ENCODE measurements at regions not wholly inside any gene's neighbourhood (a gene's known extent, or its start where the extent isn't known, plus 50 kb on each side); places are given as distances from the start of the nearest gene placed in this dataset.

DNA sequence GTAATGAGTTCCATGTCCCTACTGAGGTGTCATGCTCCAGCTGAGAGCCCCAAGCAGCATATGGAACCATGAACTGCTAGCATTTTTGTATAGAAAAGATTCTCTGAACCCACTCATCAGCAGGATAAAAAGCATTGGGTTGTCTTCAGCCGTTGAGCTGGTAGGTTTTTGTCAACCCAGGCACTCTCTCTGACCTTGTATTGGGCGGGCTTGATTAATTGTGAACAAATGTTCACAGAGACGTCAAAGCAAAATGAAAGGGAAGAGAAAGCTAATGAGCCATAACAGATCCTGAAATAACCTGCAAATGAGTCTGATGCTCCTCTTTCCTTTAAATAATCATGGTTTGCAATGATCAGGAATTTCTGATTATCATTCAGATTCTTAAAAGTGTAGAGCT, 924.7 kb upstream of the CELF2 start:
- Histone ChIP-seq H3F3A (ENCODE audit: insufficient read depth, low read length) (no peaks in the 10 kb centered on the region), H2AFZ (ENCODE audit: low read length) (no peak overlapping the region), H3K4me2 (ENCODE audit: low read length) (no peak overlapping the region), H3K4me3 (ENCODE audit: low read depth, low read length, poor library complexity, severe bottlenecking) (no peak overlapping the region), H3K36me3 (ENCODE audit: insufficient read depth, low read length) (no peaks in the 10 kb centered on the region), H4K20me1 (ENCODE audit: insufficient read depth, low read length) (no peaks in the 10 kb centered on the region), H3K4me1 (ENCODE audit: insufficient read depth, low read length, severe bottlenecking) (no peaks in the 10 kb centered on the region), H3K27ac (ENCODE audit: low read depth, low read length, poor library complexity, severe bottlenecking) (no peak overlapping the region), H3K9ac (ENCODE audit: low read length) (no peak overlapping the region), H3K79me2 (ENCODE audit: insufficient read depth, low read length) (no peaks in the 10 kb centered on the region), H3K9me2 (ENCODE audit: low read depth, low read length) (no peaks in the 10 kb centered on the region), H3K9me3 (ENCODE audit: low read length) (no peaks in the 10 kb centered on the region), H3K27me3 (ENCODE audit: insufficient read depth, low read length) (no peaks in the 10 kb centered on the region)
- TF ChIP-seq, protein P1, sequence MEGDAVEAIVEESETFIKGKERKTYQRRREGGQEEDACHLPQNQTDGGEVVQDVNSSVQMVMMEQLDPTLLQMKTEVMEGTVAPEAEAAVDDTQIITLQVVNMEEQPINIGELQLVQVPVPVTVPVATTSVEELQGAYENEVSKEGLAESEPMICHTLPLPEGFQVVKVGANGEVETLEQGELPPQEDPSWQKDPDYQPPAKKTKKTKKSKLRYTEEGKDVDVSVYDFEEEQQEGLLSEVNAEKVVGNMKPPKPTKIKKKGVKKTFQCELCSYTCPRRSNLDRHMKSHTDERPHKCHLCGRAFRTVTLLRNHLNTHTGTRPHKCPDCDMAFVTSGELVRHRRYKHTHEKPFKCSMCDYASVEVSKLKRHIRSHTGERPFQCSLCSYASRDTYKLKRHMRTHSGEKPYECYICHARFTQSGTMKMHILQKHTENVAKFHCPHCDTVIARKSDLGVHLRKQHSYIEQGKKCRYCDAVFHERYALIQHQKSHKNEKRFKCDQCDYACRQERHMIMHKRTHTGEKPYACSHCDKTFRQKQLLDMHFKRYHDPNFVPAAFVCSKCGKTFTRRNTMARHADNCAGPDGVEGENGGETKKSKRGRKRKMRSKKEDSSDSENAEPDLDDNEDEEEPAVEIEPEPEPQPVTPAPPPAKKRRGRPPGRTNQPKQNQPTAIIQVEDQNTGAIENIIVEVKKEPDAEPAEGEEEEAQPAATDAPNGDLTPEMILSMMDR (IDR thresholded peaks at IDR 0.05; ENCODE audit: low read length), result no peak
- TF ChIP-seq EZH2 (IDR thresholded peaks at IDR 0.05; ENCODE audit: borderline replicate concordance, low read length), result no peak

DNA sequence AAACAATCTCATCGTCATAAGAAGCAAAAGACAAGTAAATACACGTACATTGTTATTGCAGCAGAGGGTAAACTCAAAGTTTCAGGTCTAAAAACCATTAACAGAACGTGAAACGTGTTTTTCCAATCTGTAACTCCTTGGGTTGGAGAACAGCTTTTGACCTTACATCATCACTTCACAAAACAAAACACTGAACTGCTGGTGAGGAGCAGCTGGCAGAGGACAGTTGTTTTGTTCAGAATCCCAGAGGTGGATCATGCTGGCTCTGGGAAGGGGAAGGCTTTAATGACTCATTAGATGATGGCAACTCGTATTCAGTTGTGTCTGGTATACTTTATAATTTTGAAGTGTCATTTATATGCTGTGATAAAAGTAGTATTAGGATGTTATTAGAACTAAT, 923.0 kb upstream of the CELF2 start:
- Histone ChIP-seq H3K9me3 (ENCODE audit: low read length) (no peaks in the 10 kb centered on the region), H3K27me3 (ENCODE audit: insufficient read depth, low read length) (no peaks in the 10 kb centered on the region)

DNA sequence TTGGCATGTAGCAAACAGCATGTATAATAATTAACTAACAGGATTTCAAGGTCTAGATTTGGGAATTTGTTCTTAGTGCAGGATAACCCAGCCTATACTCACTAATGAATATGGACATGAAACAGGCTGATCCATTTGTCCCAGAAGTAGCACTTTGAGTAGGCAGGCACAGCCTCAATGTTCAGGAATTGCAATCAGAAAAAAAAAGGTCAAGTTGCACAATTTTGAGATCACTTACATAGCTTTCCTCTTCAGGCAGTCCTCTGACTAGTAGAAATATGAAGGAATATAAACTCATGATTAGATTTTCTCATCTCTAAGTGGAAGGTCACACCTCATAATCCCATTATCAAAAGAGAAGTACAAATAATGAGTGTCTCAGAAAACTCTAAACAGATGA, 921.4 kb upstream of the CELF2 start:
- no peak overlapping the region for H3K9ac ChIP-seq (ENCODE audit: low read length)
- H3K9me2 ChIP-seq (ENCODE audit: low read depth, low read length), result no peaks in the 10 kb centered on the region
- H3K4me2 ChIP-seq (ENCODE audit: low read length), result no peak overlapping the region
- H3K9me3 ChIP-seq (ENCODE audit: low read length), result no peaks in the 10 kb centered on the region
- no peak overlapping the region for H2AFZ ChIP-seq (ENCODE audit: low read length)
- H3F3A ChIP-seq (ENCODE audit: insufficient read depth, low read length), result no peaks in the 10 kb centered on the region
- no peak for TF ChIP-seq EZH2 (IDR thresholded peaks at IDR 0.05; ENCODE audit: borderline replicate concordance, low read length)
- TF ChIP-seq, protein P1 (IDR thresholded peaks at IDR 0.05; ENCODE audit: low read length), result no peak
- no peaks in the 10 kb centered on the region for H3K36me3 ChIP-seq (ENCODE audit: insufficient read depth, low read length)
- H3K4me3 ChIP-seq (ENCODE audit: low read depth, low read length, poor library complexity, severe bottlenecking), result no peak overlapping the region
- H3K27me3 ChIP-seq (ENCODE audit: insufficient read depth, low read length), result no peaks in the 10 kb centered on the region
- H4K20me1 ChIP-seq (ENCODE audit: insufficient read depth, low read length), result no peaks in the 10 kb centered on the region
- H3K27ac ChIP-seq (ENCODE audit: low read depth, low read length, poor library complexity, severe bottlenecking), result no peak overlapping the region
- no peaks in the 10 kb centered on the region for H3K4me1 ChIP-seq (ENCODE audit: insufficient read depth, low read length, severe bottlenecking)
- no peaks in the 10 kb centered on the region for H3K79me2 ChIP-seq (ENCODE audit: insufficient read depth, low read length)

More for the DNA sequence above, 923.0 kb upstream of the CELF2 start:
- Histone ChIP-seq H3K9ac (ENCODE audit: low read length) (no peak overlapping the region), H3K36me3 (ENCODE audit: insufficient read depth, low read length) (no peaks in the 10 kb centered on the region), H3K4me1 (ENCODE audit: insufficient read depth, low read length, severe bottlenecking) (no peaks in the 10 kb centered on the region), H2AFZ (ENCODE audit: low read length) (no peak overlapping the region), H3K9me2 (ENCODE audit: low read depth, low read length) (no peaks in the 10 kb centered on the region), H3K79me2 (ENCODE audit: insufficient read depth, low read length) (no peaks in the 10 kb centered on the region), H3K4me2 (ENCODE audit: low read length) (no peak overlapping the region), H3F3A (ENCODE audit: insufficient read depth, low read length) (no peaks in the 10 kb centered on the region), H4K20me1 (ENCODE audit: insufficient read depth, low read length) (no peaks in the 10 kb centered on the region), H3K27ac (ENCODE audit: low read depth, low read length, poor library complexity, severe bottlenecking) (no peak overlapping the region), H3K4me3 (ENCODE audit: low read depth, low read length, poor library complexity, severe bottlenecking) (no peak overlapping the region)
- TF ChIP-seq, protein P1 (IDR thresholded peaks at IDR 0.05; ENCODE audit: low read length), result no peak
- TF ChIP-seq EZH2 (IDR thresholded peaks at IDR 0.05; ENCODE audit: borderline replicate concordance, low read length), result no peak
